Stimulated activated naive CD8-positive, alpha-beta T cell treated with anti-CD3 and anti-CD28 coated beads, Interleukin-15, amount 100 ng/mL, for 72 hours (primary cell): ENCODE measurements at regions not wholly inside any gene's neighbourhood (a gene's known extent, or its start where the extent isn't known, plus 50 kb on each side); places are given as distances from the start of the nearest gene placed in this dataset.

Experiments
- ATAC-seq: fragments of 150-1000 bp; cut with Tn5 transposase; 2 replicates; pipeline ENCODE4 v1.10.0; 2021; ENCODE audit warnings: mild to moderate bottlenecking, moderate library complexity
- DNase-seq, 2 donors: peaks; one replicate each; pipeline ENCODE4 v3.0.0; 2021 to 2022
- H3K27ac Mint-ChIP-seq, 2 donors: one replicate each; pipeline ENCODE4 v1.8.0; 2022; ENCODE audit warnings: mild to moderate bottlenecking in 2 of 2, mixed read lengths in 2 of 2, moderate library complexity in 2 of 2
- H3K27me3 Mint-ChIP-seq: one replicate; pipeline ENCODE4 v1.8.0; 2022; ENCODE audit warnings: mixed read lengths
- H3K4me1 Mint-ChIP-seq: one replicate; pipeline ENCODE4 v1.8.0; 2022; ENCODE audit warnings: mild to moderate bottlenecking, mixed read lengths
- H3K4me3 Mint-ChIP-seq, 2 donors: one replicate each; pipeline ENCODE4 v1.8.0; 2022; ENCODE audit warnings: mild to moderate bottlenecking in 2 of 2, mixed read lengths in 2 of 2, moderate library complexity in 1 of 2
- H3K9me3 Mint-ChIP-seq, 2 donors: one replicate each; pipeline ENCODE4 v1.8.0; 2022; ENCODE audit warnings: mixed read lengths in 2 of 2

GRCh38 chr16:9436175-9436574 is 344.7 kb downstream of the HAPSTR1 start:
- Mint-ChIP-seq H3K27ac (no peak overlapping the region), H3K9me3 (peaks cover 0 to 14% of the 10 kb centered on the region in 2 donors), H3K27me3 (peaks cover 14% of the 10 kb centered on the region), H3K4me3 (no peak overlapping the region), H3K4me1 (no peaks in the 10 kb centered on the region)
- DNase-seq (no peak), ATAC-seq (no peak)

- Mint-ChIP-seq H3K4me1 (no peaks in the 10 kb centered on the region), H3K9me3 (peaks cover 0 to 14% of the 10 kb centered on the region in 2 donors), H3K4me3 (no peak overlapping the region), H3K27me3 (peaks cover 10% of the 10 kb centered on the region), H3K27ac (no peak overlapping the region)
- DNase-seq = no peak
- ATAC-seq = no peak
Observed at GRCh38 chr16:9437115-9437514, 345.7 kb downstream of the HAPSTR1 start.

DNA sequence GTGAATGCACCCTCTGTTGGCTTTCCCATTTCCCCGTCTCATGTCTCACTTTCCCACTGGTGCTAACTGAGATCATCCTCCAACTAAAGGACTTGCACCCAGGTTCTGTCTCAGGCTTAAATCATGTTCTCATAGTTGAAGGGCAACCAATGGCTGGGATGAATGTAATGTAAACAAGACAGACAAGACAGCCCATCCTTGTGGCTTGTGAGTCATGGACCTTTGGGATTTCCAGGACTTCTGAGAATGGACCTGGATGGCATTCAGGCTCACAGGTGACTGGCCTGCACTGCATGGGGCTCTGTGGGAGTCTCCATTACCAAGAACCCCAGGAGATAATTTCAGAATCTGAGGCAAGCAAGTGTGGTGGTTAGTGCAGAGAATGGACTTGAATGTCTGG is 347.5 kb downstream of the HAPSTR1 start:
- Mint-ChIP-seq H3K27me3 (no peaks in the 10 kb centered on the region), H3K4me3 (no peak overlapping the region), H3K27ac (no peak overlapping the region), H3K4me1 (no peaks in the 10 kb centered on the region), H3K9me3 (peaks cover 0 to 14% of the 10 kb centered on the region in 2 donors)
- no peak for ATAC-seq
- DNase-seq = no peak

- Mint-ChIP-seq H3K27ac (no peak overlapping the region), H3K4me3 (no peak overlapping the region), H3K27me3 (no peaks in the 10 kb centered on the region), H3K9me3 (peaks cover 0 to under 1% of the 10 kb centered on the region in 2 donors), H3K4me1 (no peaks in the 10 kb centered on the region)
- no peak for ATAC-seq
- no peak for DNase-seq
Observed at GRCh38 chr16:9441012-9441411, 349.6 kb downstream of the HAPSTR1 start.

- H3K9me3 Mint-ChIP-seq = peaks cover 2 to 9% of the 10 kb centered on the region in 2 donors
- H3K27me3 Mint-ChIP-seq = no peaks in the 10 kb centered on the region
- no peak overlapping the region for H3K4me3 Mint-ChIP-seq
- no peak for ATAC-seq
- no peak for DNase-seq
- no peak overlapping the region for H3K27ac Mint-ChIP-seq
- no peaks in the 10 kb centered on the region for H3K4me1 Mint-ChIP-seq
Observed at GRCh38 chr16:9443864-9444263, 352.4 kb downstream of the HAPSTR1 start.

GRCh38 chr16:9446471-9447194 is 355.2 kb downstream of the HAPSTR1 start:
- Mint-ChIP-seq H3K4me3 (no peak overlapping the region), H3K4me1 (no peaks in the 10 kb centered on the region), H3K27me3 (no peaks in the 10 kb centered on the region), H3K27ac (no peak overlapping the region), H3K9me3 (peaks cover 11 to 21% of the 10 kb centered on the region in 2 donors)
- DNase-seq = no peak
- ATAC-seq = no peak

DNA sequence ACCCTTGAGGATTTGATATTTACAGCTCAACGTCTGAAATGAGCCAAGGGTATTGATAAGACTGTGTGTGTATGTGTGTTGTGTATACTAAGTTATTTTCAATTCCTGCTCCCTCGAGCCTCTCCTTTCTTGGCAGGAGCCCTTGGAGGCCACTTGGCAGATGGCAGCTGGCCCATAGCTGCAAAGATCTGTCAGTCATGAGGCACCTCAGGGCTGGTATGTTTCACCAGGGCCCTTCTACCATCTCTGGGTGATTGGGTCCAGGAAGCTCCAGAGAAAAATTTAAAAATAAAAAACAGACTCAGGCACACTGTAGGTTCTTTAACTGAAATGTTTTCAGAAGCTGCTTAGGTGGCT is 355.7 kb downstream of the HAPSTR1 start:
- H3K27ac Mint-ChIP-seq = no peak overlapping the region

GRCh38 chr16:9447699-9448098 is 356.3 kb downstream of the HAPSTR1 start:
- Mint-ChIP-seq H3K27ac (no peak overlapping the region), H3K4me1 (no peaks in the 10 kb centered on the region), H3K27me3 (no peaks in the 10 kb centered on the region), H3K9me3 (peaks cover 11 to 21% of the 10 kb centered on the region in 2 donors), H3K4me3 (no peak overlapping the region)
- DNase-seq (no peak), ATAC-seq (no peak)

More for the DNA sequence above, 355.7 kb downstream of the HAPSTR1 start:
- DNase-seq (no peak), ATAC-seq (no peak)
- Mint-ChIP-seq H3K9me3 (peaks cover 11 to 21% of the 10 kb centered on the region in 2 donors), H3K27me3 (no peaks in the 10 kb centered on the region), H3K4me1 (no peaks in the 10 kb centered on the region), H3K4me3 (no peak overlapping the region)

- DNase-seq (no peak), ATAC-seq (no peak)
- H3K4me3 Mint-ChIP-seq = no peak overlapping the region
- H3K9me3 Mint-ChIP-seq = peaks cover 25 to 26% of the 10 kb centered on the region in 2 donors
- no peak overlapping the region for H3K27ac Mint-ChIP-seq
- H3K27me3 Mint-ChIP-seq = peaks cover 8% of the 10 kb centered on the region
- H3K4me1 Mint-ChIP-seq = no peaks in the 10 kb centered on the region
Observed at GRCh38 chr16:9449597-9449996, 358.2 kb downstream of the HAPSTR1 start.

DNA sequence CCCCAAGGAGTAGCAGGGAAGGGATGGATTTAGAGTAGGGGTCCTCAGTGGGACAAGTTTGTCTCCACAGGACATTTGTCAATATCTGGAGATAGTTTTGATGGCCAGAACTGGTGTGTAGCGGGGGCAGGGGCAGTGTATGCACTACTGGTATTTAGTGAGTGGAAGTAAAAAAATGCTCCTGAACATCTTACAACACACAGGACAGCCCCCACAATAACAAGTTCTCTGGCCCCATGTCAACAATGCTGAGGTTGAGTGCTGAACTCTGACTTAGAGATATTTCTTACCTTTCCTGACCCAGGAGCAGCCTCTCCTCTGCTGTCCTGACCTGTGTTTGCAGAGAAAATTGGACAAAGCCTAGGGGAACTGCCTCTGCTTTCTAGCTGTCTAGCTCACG is 365.8 kb downstream of the HAPSTR1 start:
- Mint-ChIP-seq H3K4me3 (no peak overlapping the region), H3K9me3 (peaks cover 5 to 19% of the 10 kb centered on the region in 2 donors), H3K27me3 (peaks cover 14% of the 10 kb centered on the region), H3K27ac (no peak overlapping the region), H3K4me1 (no peaks in the 10 kb centered on the region)
- DNase-seq = no peak
- ATAC-seq = no peak

- peaks cover 14% of the 10 kb centered on the region for H3K27me3 Mint-ChIP-seq
- H3K4me3 Mint-ChIP-seq = no peak overlapping the region
- peaks cover 2 to 13% of the 10 kb centered on the region in 2 donors for H3K9me3 Mint-ChIP-seq
- H3K4me1 Mint-ChIP-seq = no peaks in the 10 kb centered on the region
- no peak overlapping the region for H3K27ac Mint-ChIP-seq
- DNase-seq = no peak
- no peak for ATAC-seq
Observed at GRCh38 chr16:9458816-9459215, 367.4 kb downstream of the HAPSTR1 start.

DNA sequence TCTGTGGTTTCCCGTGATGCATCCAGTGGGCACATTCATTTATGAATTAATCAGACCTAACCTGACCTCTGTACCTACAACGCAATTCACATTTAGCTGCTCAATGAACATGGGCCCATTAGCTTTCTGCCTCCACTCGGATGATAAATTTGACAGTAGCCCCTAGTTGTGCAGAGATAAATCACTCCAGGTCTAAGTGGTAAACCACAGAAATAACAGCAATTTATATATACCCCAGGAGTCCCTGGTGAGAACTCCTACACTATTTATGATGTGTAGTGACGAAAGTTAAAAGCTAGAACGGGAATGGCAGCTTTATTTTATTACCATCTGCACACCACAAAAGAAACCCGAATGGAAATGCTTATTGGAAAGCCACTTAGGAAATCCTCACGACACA is 371.5 kb downstream of the HAPSTR1 start:
- Mint-ChIP-seq H3K4me3 (no peak overlapping the region), H3K9me3 (no peaks in the 10 kb centered on the region), H3K27me3 (no peaks in the 10 kb centered on the region), H3K27ac (no peak overlapping the region), H3K4me1 (no peaks in the 10 kb centered on the region)
- ATAC-seq (no peak), DNase-seq (no peak)

DNA sequence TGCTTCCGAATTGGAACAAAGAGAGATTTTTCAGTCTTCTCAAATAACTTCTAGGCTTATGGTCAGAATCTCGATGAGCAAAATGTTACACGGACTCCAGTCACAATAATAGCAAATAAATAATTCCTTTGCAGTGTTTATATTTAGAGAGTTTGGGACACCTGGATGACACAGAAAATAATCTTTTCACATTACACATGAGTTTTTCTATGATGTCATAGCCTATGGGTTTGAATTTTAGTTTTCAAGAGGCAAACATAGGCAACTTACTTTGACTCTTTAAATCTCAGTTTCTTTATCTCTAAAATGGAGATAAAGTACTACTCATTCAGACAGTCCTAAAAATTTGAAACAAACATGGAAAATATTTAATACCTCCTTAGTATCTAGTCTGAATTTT is 372.0 kb downstream of the HAPSTR1 start:
- H3K4me1 Mint-ChIP-seq = no peaks in the 10 kb centered on the region
- ATAC-seq (no peak), DNase-seq (no peak)
- H3K27me3 Mint-ChIP-seq = no peaks in the 10 kb centered on the region
- H3K27ac Mint-ChIP-seq = no peak overlapping the region
- H3K9me3 Mint-ChIP-seq = no peaks in the 10 kb centered on the region
- no peak overlapping the region for H3K4me3 Mint-ChIP-seq

DNA sequence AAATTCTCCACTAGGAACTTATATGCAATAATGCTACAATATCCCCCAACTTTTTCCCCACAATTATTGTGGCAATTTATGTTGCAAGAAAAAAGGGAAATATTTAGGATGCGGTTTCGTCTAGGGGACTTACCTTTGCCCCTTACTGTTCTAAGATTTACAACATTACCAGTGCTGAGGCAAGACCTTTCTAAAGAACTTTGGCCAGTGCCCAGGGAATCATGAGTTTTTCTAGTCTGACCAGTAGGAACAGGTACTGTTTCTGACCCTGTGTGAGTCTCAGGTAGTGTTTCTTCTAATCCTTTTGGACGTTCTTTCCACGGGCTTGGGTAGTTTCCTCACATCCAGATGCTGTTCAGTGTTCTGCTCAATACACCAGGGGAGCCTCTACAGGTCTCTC is 373.7 kb downstream of the HAPSTR1 start:
- Mint-ChIP-seq H3K4me3 (no peak overlapping the region), H3K9me3 (peaks cover 0 to 9% of the 10 kb centered on the region in 2 donors), H3K27me3 (no peaks in the 10 kb centered on the region), H3K27ac (no peak overlapping the region), H3K4me1 (no peaks in the 10 kb centered on the region)
- DNase-seq = no peak
- no peak for ATAC-seq

DNA sequence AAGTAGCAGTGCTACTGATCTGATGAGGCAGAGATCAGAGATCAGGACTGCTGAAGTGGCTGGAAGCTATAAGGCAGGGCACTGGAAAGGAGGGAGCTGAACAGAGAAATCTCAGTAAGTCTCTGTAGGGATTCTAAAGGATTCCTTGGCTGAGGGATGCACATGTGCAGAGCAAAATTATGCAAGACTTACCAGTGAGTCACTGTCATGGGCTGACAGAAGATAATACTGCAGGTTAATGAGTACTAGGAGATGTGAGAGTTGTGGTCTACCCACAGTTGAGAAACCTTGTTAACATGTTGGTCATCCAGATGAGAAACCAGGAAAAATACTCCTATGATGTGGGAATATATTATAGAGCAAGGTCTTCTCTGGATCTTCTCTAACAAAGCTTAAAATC is 378.1 kb downstream of the HAPSTR1 start:
- no peak overlapping the region for H3K27ac Mint-ChIP-seq
- H3K4me1 Mint-ChIP-seq = no peaks in the 10 kb centered on the region
- ATAC-seq (no peak), DNase-seq (no peak)
- peaks cover 0 to 9% of the 10 kb centered on the region in 2 donors for H3K9me3 Mint-ChIP-seq
- no peaks in the 10 kb centered on the region for H3K27me3 Mint-ChIP-seq
- H3K4me3 Mint-ChIP-seq = no peak overlapping the region

GRCh38 chr16:9476744-9477143 is 385.3 kb downstream of the HAPSTR1 start:
- ATAC-seq (no peak), DNase-seq (no peak)
- no peaks in the 10 kb centered on the region for H3K27me3 Mint-ChIP-seq
- H3K27ac Mint-ChIP-seq = no peak overlapping the region
- H3K9me3 Mint-ChIP-seq = no peaks in the 10 kb centered on the region
- no peak overlapping the region for H3K4me3 Mint-ChIP-seq
- no peaks in the 10 kb centered on the region for H3K4me1 Mint-ChIP-seq

DNA sequence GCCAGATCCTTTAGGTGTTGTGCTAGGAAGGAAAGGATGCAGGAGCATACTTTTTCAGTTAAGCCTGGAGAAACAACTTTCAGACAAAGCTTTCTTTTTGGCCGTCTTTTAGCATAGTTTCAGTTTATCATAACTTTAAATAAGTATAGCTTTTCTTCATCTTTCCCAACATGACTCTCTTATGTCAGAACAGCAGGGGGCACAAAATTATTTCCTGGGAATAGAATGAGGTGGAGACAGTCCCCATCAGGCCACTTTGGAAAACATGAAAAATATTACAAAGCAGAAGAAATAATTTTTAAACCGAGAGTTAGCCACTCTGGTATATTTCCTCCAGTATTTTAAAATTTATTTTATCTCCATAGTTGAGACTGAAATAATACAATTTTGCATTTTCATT is 387.6 kb downstream of the HAPSTR1 start:
- no peak for ATAC-seq
- H3K4me3 Mint-ChIP-seq = no peak overlapping the region
- H3K9me3 Mint-ChIP-seq = no peaks in the 10 kb centered on the region
- no peak for DNase-seq
- H3K27ac Mint-ChIP-seq = peak overlapping the region in 1 of 2 donors; percentile 4
- no peaks in the 10 kb centered on the region for H3K4me1 Mint-ChIP-seq
- no peaks in the 10 kb centered on the region for H3K27me3 Mint-ChIP-seq
